Gastrocnemius medialis (tissue), 4 donors: ENCODE measurements at regions not wholly inside any gene's neighbourhood (a gene's known extent, or its start where the extent isn't known, plus 50 kb on each side); places are given as distances from the start of the nearest gene placed in this dataset.

Source experiments
- POLR2A ChIP-seq, 2 donors: fragments of 450-650 bp; IDR thresholded peaks; one replicate each; pipeline ENCODE4 v1.6.1; 2017; ENCODE audit warnings: antibody characterized with exemption in 2 of 2, mild to moderate bottlenecking in 2 of 2, moderate library complexity in 2 of 2
- TF ChIP-seq, protein P1 (sequence below), 5 experiments: fragments of 450-650 bp in 3 of 5; fragments of 200-600 bp in 2 of 5; sonication (generic) in 2 of 5; IDR thresholded peaks in 4 of 5; conservative IDR thresholded peaks in 1 of 5; 1 replicate in 4 of 5; 2 replicates in 1 of 5; pipeline ENCODE4 v1.5.1; 2016 to 2019; ENCODE audit warnings: antibody characterized with exemption in 5 of 5, mild to moderate bottlenecking in 3 of 5, moderate library complexity in 3 of 5

DNA sequence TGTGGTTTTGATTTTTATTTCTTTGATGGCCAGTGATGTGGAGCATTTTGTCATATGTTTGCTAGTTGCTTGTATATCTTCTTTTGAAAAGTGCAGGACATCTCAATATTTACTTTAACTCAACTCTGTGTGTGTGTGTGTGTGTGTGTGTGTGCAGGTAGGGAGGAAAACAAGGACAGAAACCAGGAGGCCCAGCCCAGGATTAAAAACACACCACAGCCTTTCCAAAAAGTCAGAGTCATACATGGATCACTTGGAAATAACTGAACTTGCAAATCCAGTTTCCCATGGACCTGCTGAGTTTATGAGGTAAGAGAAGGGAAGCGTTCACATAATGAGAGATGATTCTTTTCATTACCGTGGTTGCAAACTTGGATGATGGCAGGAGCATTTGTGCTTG, 189.9 kb upstream of the LYZL1 start:
- TF ChIP-seq, protein P1, sequence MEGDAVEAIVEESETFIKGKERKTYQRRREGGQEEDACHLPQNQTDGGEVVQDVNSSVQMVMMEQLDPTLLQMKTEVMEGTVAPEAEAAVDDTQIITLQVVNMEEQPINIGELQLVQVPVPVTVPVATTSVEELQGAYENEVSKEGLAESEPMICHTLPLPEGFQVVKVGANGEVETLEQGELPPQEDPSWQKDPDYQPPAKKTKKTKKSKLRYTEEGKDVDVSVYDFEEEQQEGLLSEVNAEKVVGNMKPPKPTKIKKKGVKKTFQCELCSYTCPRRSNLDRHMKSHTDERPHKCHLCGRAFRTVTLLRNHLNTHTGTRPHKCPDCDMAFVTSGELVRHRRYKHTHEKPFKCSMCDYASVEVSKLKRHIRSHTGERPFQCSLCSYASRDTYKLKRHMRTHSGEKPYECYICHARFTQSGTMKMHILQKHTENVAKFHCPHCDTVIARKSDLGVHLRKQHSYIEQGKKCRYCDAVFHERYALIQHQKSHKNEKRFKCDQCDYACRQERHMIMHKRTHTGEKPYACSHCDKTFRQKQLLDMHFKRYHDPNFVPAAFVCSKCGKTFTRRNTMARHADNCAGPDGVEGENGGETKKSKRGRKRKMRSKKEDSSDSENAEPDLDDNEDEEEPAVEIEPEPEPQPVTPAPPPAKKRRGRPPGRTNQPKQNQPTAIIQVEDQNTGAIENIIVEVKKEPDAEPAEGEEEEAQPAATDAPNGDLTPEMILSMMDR (IDR thresholded peaks at IDR 0.05 in 4 of 5, conservative IDR thresholded peaks at IDR 0.05 in 1 of 5) = no peak
- TF ChIP-seq POLR2A (IDR thresholded peaks at IDR 0.05) = no peak
